Stimulated activated CD4-positive, alpha-beta T cell treated with anti-CD3 and anti-CD28 coated beads, TNF-alpha, amount 100 ng/mL, for 1 hour (primary cell): ENCODE measurements at regions not wholly inside any gene's neighbourhood (a gene's known extent, or its start where the extent isn't known, plus 50 kb on each side); places are given as distances from the start of the nearest gene placed in this dataset.

Experiments
- DNase-seq, 3 donors: peaks; one replicate each; pipeline ENCODE4 v3.0.0-alpha.2; 2020; ENCODE audit warnings: low read depth in 3 of 3, low spot score in 1 of 3

- DNase-seq: no peak
Measured at GRCh38 chr2:189364607-189365006, 76.7 kb upstream of the WDR75 start.

GRCh38 chr2:189366349-189366748 lies 74.9 kb upstream of the WDR75 start:
- DNase-seq: no peak

GRCh38 chr2:189367343-189367742 lies 73.9 kb upstream of the WDR75 start:
- DNase-seq: no peak

- DNase-seq: no peak
Measured at GRCh38 chr2:189369566-189369965, 71.7 kb upstream of the WDR75 start.

- DNase-seq: no peak
Measured at GRCh38 chr2:189370719-189371118, 70.6 kb upstream of the WDR75 start.

- DNase-seq: no peak
Measured at GRCh38 chr2:189372688-189373257, 68.5 kb upstream of the WDR75 start.

- no peak for DNase-seq
Measured at GRCh38 chr2:189374481-189374880, 66.8 kb upstream of the WDR75 start.

GRCh38 chr2:189375842-189376241 lies 65.4 kb upstream of the WDR75 start:
- DNase-seq: no peak

- DNase-seq: no peak
Measured at GRCh38 chr2:189379287-189379630, 62.0 kb upstream of the WDR75 start.

- DNase-seq: no peak
Measured at GRCh38 chr2:189379731-189380261, 61.5 kb upstream of the WDR75 start.

- no peak for DNase-seq
Measured at GRCh38 chr2:189382668-189383067, 58.6 kb upstream of the WDR75 start.

- DNase-seq: no peak
Measured at GRCh38 chr2:189386741-189387140, 54.5 kb upstream of the WDR75 start.

GRCh38 chr2:189391201-189391600 lies 50.1 kb upstream of the WDR75 start:
- no peak for DNase-seq
